Hepatocyte (in vitro differentiated cells): ENCODE measurements at regions not wholly inside any gene's neighbourhood (a gene's known extent, or its start where the extent isn't known, plus 50 kb on each side); places are given as distances from the start of the nearest gene placed in this dataset.

Source experiments
- DNase-seq: peaks from one replicate; pipeline ENCODE4 v3.0.0-alpha.2; 2016; ENCODE audit warnings: low spot score
- H2AFZ ChIP-seq: fragments of 200-600 bp; sonication (generic); 2 replicates; pipeline ENCODE4 v1.6.0; 2016; ENCODE audit warnings: antibody characterized with exemption, mild to moderate bottlenecking
- H3K27ac ChIP-seq: fragments of 200-600 bp; sonication (generic); 2 replicates; pipeline ENCODE4 v1.5.1; 2016; ENCODE audit warnings: mild to moderate bottlenecking
- H3K27me3 ChIP-seq: fragments of 200-600 bp; sonication (generic); 2 replicates; pipeline ENCODE4 v1.6.1; 2016
- H3K36me3 ChIP-seq: fragments of 200-600 bp; sonication (generic); replicated peaks from 2 replicates; pipeline ENCODE4 v1.5.1; 2016; ENCODE audit warnings: low read depth; ENCODE audit not compliant: insufficient read depth
- H3K4me1 ChIP-seq: fragments of 200-600 bp; sonication (generic); 2 replicates; pipeline ENCODE4 v1.5.1; 2016; ENCODE audit warnings: mild to moderate bottlenecking, moderate library complexity; ENCODE audit not compliant: insufficient read depth
- H3K4me2 ChIP-seq: fragments of 200-600 bp; sonication (generic); 2 replicates; pipeline ENCODE4 v1.6.0; 2016
- H3K4me3 ChIP-seq: fragments of 200-600 bp; sonication (generic); 2 replicates; pipeline ENCODE4 v1.5.1; 2016; ENCODE audit warnings: mild to moderate bottlenecking
- H3K79me2 ChIP-seq: fragments of 200-600 bp; sonication (generic); 2 replicates; pipeline ENCODE4 v1.6.0; 2017; ENCODE audit warnings: mild to moderate bottlenecking
- H3K9me2 ChIP-seq: fragments of 200-600 bp; sonication (generic); replicated peaks from 2 replicates; pipeline ENCODE4 v1.6.0; 2017; ENCODE audit warnings: mild to moderate bottlenecking; ENCODE audit not compliant: insufficient read depth
- H3K9me3 ChIP-seq: fragments of 200-600 bp; sonication (generic); 2 replicates; pipeline ENCODE4 v1.5.1; 2016; ENCODE audit warnings: low read depth, mild to moderate bottlenecking
- H4K20me1 ChIP-seq: fragments of 200-600 bp; sonication (generic); 2 replicates; pipeline ENCODE4 v1.6.0; 2016; ENCODE audit warnings: mild to moderate bottlenecking; ENCODE audit not compliant: insufficient read depth, poor library complexity, severe bottlenecking
- CTCF ChIP-seq: fragments of 200-600 bp; sonication (generic); IDR thresholded peaks from 2 replicates; pipeline ENCODE4 v1.5.1; 2016; ENCODE audit warnings: antibody characterized with exemption, mild to moderate bottlenecking; ENCODE audit not compliant: poor library complexity
- EZH2 ChIP-seq: fragments of 200-600 bp; sonication (generic); IDR thresholded peaks from 2 replicates; pipeline ENCODE4 v1.6.1; 2016; ENCODE audit warnings: antibody characterized with exemption, mild to moderate bottlenecking, borderline replicate concordance
- EZH2phosphoT487 ChIP-seq: fragments of 200-600 bp; sonication (generic); IDR thresholded peaks from one replicate; pipeline ENCODE4 v1.6.1; 2018; ENCODE audit warnings: antibody characterized with exemption, mild to moderate bottlenecking, low read depth, moderate library complexity; ENCODE audit not compliant: unreplicated experiment, severe bottlenecking
- WGBS: methylation state at CpG from one replicate; pipeline ENCODE4 v1.1.6; 2016; ENCODE audit warnings: low lambda C conversion rate; ENCODE audit errors: missing lambda C conversion rate; 5-methylcytosine and 5-hydroxymethylcytosine counted together

GRCh38 chr6:143609501-143609900, 68.3 kb upstream of the PHACTR2 start:
- no peaks in the 10 kb centered on the region for H3K9me2 ChIP-seq
- H4K20me1 ChIP-seq, result no peaks in the 10 kb centered on the region
- H2AFZ ChIP-seq, result no peak overlapping the region
- H3K79me2 ChIP-seq, result peaks cover 7% of the 10 kb centered on the region
- H3K27me3 ChIP-seq, result no peaks in the 10 kb centered on the region
- H3K27ac ChIP-seq, result no peak overlapping the region
- no peak overlapping the region for H3K4me2 ChIP-seq
- no peaks in the 10 kb centered on the region for H3K9me3 ChIP-seq
- no peak for DNase-seq
- WGBS, result 73% methylated on average over 1 of the region's 1 CpG
- peaks cover 11% of the 10 kb centered on the region for H3K4me1 ChIP-seq
- H3K4me3 ChIP-seq, result no peak overlapping the region
- TF ChIP-seq EZH2 (no peak), EZH2phosphoT487 (no peak), CTCF (no peak)
- H3K36me3 ChIP-seq, result no peaks in the 10 kb centered on the region

- peaks cover 7% of the 10 kb centered on the region for H3K79me2 ChIP-seq
- no peaks in the 10 kb centered on the region for H3K9me2 ChIP-seq
- peaks cover 11% of the 10 kb centered on the region for H3K4me1 ChIP-seq
- no peak overlapping the region for H3K4me3 ChIP-seq
- TF ChIP-seq CTCF, result no peak
- no peak for TF ChIP-seq EZH2phosphoT487
- no peak for TF ChIP-seq EZH2
- H3K27ac ChIP-seq, result no peak overlapping the region
- no peaks in the 10 kb centered on the region for H3K36me3 ChIP-seq
- WGBS, result 77% methylated on average over 5 of the region's 5 CpGs
- no peaks in the 10 kb centered on the region for H3K27me3 ChIP-seq
- no peak overlapping the region for H2AFZ ChIP-seq
- DNase-seq, result no peak
- H3K9me3 ChIP-seq, result no peaks in the 10 kb centered on the region
- no peaks in the 10 kb centered on the region for H4K20me1 ChIP-seq
- H3K4me2 ChIP-seq, result no peak overlapping the region
Measured at GRCh38 chr6:143608906-143609305, 68.9 kb upstream of the PHACTR2 start.

- DNase-seq, result no peak
- H3K79me2 ChIP-seq, result peaks cover 7% of the 10 kb centered on the region
- H4K20me1 ChIP-seq, result no peaks in the 10 kb centered on the region
- TF ChIP-seq EZH2, result no peak
- no peak for TF ChIP-seq CTCF
- TF ChIP-seq EZH2phosphoT487, result no peak
- no peak overlapping the region for H3K4me2 ChIP-seq
- no peaks in the 10 kb centered on the region for H3K27me3 ChIP-seq
- H3K9me3 ChIP-seq, result no peaks in the 10 kb centered on the region
- peaks cover 11% of the 10 kb centered on the region for H3K4me1 ChIP-seq
- H2AFZ ChIP-seq, result no peak overlapping the region
- no peak overlapping the region for H3K27ac ChIP-seq
- WGBS, result 81% methylated on average over 7 of the region's 7 CpGs
- no peaks in the 10 kb centered on the region for H3K36me3 ChIP-seq
- H3K4me3 ChIP-seq, result no peak overlapping the region
- no peaks in the 10 kb centered on the region for H3K9me2 ChIP-seq
Measured at GRCh38 chr6:143607974-143608373, 69.8 kb upstream of the PHACTR2 start.

- WGBS, result 87% methylated on average over 7 of the region's 7 CpGs
- Histone ChIP-seq H3K27me3 (no peaks in the 10 kb centered on the region), H3K36me3 (no peaks in the 10 kb centered on the region), H4K20me1 (no peaks in the 10 kb centered on the region), H2AFZ (no peak overlapping the region), H3K27ac (no peak overlapping the region), H3K79me2 (peaks cover 7% of the 10 kb centered on the region), H3K4me2 (no peak overlapping the region), H3K9me3 (no peaks in the 10 kb centered on the region), H3K4me1 (peaks cover 11% of the 10 kb centered on the region), H3K9me2 (no peaks in the 10 kb centered on the region), H3K4me3 (no peak overlapping the region)
- TF ChIP-seq EZH2phosphoT487 (no peak), EZH2 (no peak), CTCF (no peak)
- no peak for DNase-seq
Measured at GRCh38 chr6:143607168-143607567, 70.6 kb upstream of the PHACTR2 start.
